Activated T-cell treated with anti-CD3 and anti-CD28 coated beads for 24 hours (primary cell): ENCODE measurements at regions not wholly inside any gene's neighbourhood (a gene's known extent, or its start where the extent isn't known, plus 50 kb on each side); places are given as distances from the start of the nearest gene placed in this dataset.

Experiments
- DNase-seq: peaks from one replicate; pipeline ENCODE4 v3.0.0-alpha.2; 2020; ENCODE audit warnings: low read depth

- DNase-seq = no peak
Measured at GRCh38 chr2:234306426-234307173, 190.3 kb downstream of the ARL4C start.

GRCh38 chr2:234305846-234306245 is 191.0 kb downstream of the ARL4C start:
- no peak for DNase-seq

- no peak for DNase-seq
Measured at GRCh38 chr2:234304950-234305349, 191.9 kb downstream of the ARL4C start.

GRCh38 chr2:234302664-234302991 is 194.3 kb downstream of the ARL4C start:
- no peak for DNase-seq

GRCh38 chr2:234300932-234301823 is 195.7 kb downstream of the ARL4C start:
- no peak for DNase-seq

GRCh38 chr2:234300391-234300925 is 196.4 kb downstream of the ARL4C start:
- no peak for DNase-seq

DNA sequence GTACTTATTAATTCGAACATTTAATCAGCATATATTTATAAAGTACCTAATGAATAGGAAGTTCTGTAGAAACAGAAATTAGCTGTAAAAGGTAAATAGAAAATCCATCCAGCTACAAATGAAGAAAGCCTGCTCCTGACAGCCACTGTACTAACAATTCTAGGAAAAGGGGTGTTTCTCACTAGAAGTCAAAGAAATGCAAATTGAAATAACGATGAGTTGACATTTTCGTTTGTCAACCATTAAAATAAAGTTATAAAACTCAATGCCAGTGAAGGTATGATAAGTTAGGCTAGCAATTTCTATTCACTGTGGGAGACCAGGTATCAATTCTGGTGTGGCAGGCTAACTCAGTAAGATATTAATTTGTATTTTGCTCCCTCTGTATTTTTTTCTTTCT is 198.0 kb downstream of the ARL4C start:
- no peak for DNase-seq

- DNase-seq = no peak
Measured at GRCh38 chr2:234296991-234297390, 199.9 kb downstream of the ARL4C start.

- DNase-seq = no peak
Measured at GRCh38 chr2:234293973-234294372, 202.9 kb downstream of the ARL4C start.

DNA sequence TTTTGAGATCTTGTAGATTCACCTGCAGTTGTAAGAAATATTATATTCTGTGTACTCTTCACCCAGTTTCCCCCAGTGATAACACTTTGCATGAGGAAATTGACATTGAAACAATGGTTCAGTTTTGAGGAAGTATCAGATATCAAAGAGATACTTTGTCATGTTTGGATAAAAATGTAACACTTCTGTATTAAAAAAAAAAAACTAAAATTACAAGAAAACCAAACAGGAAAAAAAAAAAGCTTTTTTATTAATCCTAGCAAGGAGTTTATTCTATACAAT is 204.0 kb downstream of the ARL4C start:
- no peak for DNase-seq

DNA sequence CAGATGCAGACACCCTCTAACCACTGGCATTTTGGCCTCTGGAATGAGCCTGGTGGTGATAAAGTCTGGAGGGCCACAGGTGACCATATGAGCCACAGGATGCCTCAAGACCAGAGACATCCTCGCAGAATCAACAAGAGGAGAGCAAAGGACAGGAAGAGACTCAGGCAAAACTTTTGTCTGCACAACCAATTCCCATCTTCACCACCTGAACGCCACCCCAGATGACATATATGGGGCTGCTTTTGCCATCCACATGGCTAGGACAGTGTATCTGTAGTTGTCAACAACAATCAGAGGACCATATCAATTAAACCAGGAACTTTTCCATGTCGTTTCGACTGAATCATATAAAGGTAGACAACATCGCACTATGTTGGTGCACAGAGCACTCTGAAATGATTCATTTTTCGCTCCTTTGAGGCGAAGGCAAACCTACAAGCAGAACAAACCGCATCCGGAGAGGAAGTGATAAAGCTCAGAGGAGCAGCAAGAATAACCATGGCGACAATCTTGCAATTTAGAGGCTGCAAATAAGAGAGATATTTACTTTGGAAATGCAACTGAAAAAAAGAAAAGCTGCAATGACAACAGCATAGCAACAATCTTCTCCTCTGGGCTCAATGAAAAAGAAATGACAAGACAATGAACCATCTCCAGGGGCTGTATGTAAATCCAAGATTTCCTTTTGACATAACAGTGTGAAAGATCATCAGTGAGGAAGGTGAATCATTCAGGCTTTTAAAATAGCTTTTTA is 204.5 kb downstream of the ARL4C start:
- peak; percentile 67 for DNase-seq

GRCh38 chr2:234291765-234292204 is 205.1 kb downstream of the ARL4C start:
- DNase-seq = no peak

GRCh38 chr2:234290671-234291070 is 206.2 kb downstream of the ARL4C start:
- peak; percentile 59 for DNase-seq

DNA sequence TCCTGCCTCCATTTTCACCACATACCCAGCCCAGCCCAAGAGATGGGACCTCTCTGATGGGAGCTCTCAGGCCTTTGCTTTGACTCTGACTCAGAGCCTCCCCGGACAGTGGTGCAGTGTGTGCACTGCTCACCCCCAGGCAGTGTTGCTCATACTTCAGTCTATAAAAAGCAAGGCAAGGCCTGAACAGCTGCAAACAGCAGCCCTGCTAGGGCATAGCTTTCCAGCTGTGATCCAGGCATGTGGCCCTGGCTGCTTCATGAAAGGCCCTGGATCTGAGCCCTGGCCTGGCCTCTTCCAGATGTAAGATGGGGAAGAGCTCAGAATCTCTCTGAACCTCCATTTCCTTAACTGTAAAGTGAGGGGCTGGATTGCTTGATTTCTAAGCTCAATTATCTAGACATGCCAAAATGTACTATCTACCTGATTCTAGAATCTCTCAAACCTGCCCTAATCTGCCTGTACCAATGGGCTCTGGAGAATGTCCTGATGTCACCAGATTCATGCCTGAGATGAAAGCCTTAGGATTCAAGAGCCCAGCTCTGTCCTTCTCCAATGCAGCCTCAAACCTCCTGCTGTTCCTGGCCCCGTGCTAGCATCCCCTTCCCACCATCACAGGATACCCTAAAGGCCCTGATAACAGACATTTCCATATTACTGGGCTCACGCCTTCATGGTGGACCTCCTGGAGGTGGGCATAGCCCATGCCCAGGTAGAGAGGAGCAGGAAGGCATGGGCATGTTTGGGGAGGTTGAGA is 206.9 kb downstream of the ARL4C start:
- DNase-seq = peak; percentile 33

GRCh38 chr2:234288974-234289455 is 207.9 kb downstream of the ARL4C start:
- peak; percentile 53 for DNase-seq

DNA sequence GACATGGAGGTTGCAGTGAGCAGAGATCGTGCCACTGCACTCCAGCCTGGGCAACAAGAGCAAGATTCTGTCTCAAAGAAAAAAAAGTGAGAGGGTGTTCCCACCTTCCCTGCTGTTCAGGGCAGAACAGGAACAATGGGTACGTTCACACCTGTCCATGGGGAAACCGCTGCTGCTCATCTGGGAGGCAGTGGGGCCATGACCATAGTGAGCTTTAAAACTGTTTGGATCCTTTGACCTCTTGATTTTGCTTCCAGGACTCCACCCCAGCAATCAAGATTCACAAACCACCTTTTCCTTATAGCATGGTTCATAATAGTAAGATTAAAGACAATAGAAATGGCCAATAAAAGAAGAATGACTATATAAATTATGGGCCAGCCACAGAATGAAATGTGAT is 209.2 kb downstream of the ARL4C start:
- DNase-seq = no peak

DNA sequence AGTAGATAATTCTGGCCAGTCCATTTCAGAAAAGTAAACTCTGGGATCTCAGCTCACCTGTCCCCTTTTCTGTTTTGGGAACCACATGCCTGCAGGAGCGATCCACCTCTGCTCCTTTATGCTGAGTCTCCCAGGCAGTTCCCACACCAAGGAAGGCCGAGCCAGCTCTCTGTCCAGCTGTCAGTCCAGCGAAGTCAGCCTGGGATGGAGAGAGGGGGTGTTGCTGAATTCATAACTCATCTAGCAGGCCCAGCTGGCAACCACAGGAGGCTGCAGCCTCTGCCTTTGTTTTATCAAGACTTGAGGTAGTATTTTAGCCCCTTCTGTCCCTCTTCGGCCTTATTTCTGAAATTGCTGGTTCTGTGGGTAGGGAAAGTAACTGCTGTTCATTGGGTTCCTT is 209.9 kb downstream of the ARL4C start:
- no peak for DNase-seq

GRCh38 chr2:234286118-234286598 is 210.7 kb downstream of the ARL4C start:
- no peak for DNase-seq

- DNase-seq = no peak
Measured at GRCh38 chr2:234285541-234285940, 211.3 kb downstream of the ARL4C start.

GRCh38 chr2:234279637-234280036 is 217.2 kb downstream of the ARL4C start:
- no peak for DNase-seq

DNA sequence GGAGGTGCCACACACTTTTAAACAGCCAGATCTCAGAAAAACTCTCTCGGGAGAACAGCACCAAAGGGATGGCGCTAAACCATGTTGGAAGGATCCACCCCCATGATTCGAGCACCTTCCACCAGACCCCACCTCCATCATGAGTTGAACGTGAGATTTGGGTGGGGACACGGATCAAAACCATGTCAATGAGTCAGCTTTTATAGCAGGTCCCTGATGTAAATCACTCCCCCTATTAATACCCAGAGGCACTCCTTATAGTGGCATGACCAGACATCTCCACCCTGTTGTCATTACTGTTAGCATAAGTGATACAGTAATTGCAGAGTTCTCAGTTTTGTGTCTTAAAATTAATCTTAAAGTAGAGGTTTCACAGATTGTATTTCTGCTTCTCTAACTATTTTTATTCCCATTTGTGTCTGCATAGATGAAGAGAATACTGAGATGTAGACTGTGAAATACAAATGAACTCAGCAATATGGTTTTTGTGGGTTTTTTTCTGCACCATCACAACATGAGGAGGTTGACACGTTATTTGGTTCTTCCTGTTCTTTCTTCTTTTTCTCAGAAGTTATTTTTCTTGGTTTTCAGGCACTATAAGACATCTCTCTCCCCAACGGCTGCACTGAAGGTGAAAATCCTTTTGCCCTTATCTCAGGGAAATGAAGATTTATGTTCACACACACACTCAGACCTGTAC is 218.2 kb downstream of the ARL4C start:
- no peak for DNase-seq
